Transverse colon (tissue), 4 donors: ENCODE measurements at regions not wholly inside any gene's neighbourhood (a gene's known extent, or its start where the extent isn't known, plus 50 kb on each side); places are given as distances from the start of the nearest gene placed in this dataset.

Source experiments
- DNase-seq: peaks from one replicate; pipeline ENCODE4 v3.0.0-alpha.2; 2019
- H3K27ac ChIP-seq, 4 donors: fragments of 200-600 bp; sonication (generic); 2 replicates each; pipeline ENCODE4 v1.5.1; 2016 to 2018; ENCODE audit warnings: inconsistent platforms in 4 of 4
- H3K27me3 ChIP-seq: fragments of 200-600 bp; sonication (generic); 2 replicates; pipeline ENCODE4 v1.5.1; 2017; ENCODE audit warnings: inconsistent platforms
- H3K36me3 ChIP-seq, 4 donors: fragments of 200-600 bp; sonication (generic); 2 replicates each; pipeline ENCODE4 v1.5.1; 2017 to 2019; ENCODE audit warnings: inconsistent platforms in 4 of 4
- H3K4me1 ChIP-seq, 4 donors: fragments of 200-600 bp; sonication (generic); 2 replicates each; pipeline ENCODE4 v1.5.1; 2017 to 2020; ENCODE audit warnings: inconsistent platforms in 4 of 4
- H3K4me3 ChIP-seq, 4 donors: fragments of 200-600 bp; sonication (generic); 1 replicate in 1 of 4; 2 replicates in 3 of 4; pipeline versions ENCODE4 v1.5.1 to v1.6.1; 2017 to 2019; ENCODE audit warnings: inconsistent platforms in 4 of 4
- H3K9me3 ChIP-seq, 2 donors: fragments of 200-600 bp; sonication (generic); 2 replicates each; pipeline ENCODE4 v1.5.1; 2017 to 2019; ENCODE audit warnings: inconsistent platforms in 2 of 2
- CTCF ChIP-seq, 5 experiments: fragments of 200-600 bp in 3 of 5; fragments of 450-650 bp in 2 of 5; sonication (generic) in 3 of 5; IDR thresholded peaks; 1 replicate in 2 of 5; 2 replicates in 3 of 5; pipeline ENCODE4 v1.5.1; 2016 to 2017; ENCODE audit warnings: antibody characterized with exemption in 5 of 5, inconsistent platforms in 3 of 5, mild to moderate bottlenecking in 2 of 5, moderate library complexity in 1 of 5
- EP300 ChIP-seq: sonication (generic); formaldehyde crosslinking; IDR thresholded peaks from one replicate; pipeline ENCODE4 v1.6.1; 2017; ENCODE audit warnings: antibody characterized with exemption, low read depth
- POLR2A ChIP-seq: fragments of 450-650 bp; IDR thresholded peaks from one replicate; pipeline ENCODE4 v1.6.1; 2016; ENCODE audit warnings: antibody characterized with exemption, mild to moderate bottlenecking, moderate library complexity
- POLR2AphosphoS5 ChIP-seq, 3 donors: sonication (generic); formaldehyde crosslinking; IDR thresholded peaks; one replicate each; pipeline ENCODE4 v1.6.1; 2016; ENCODE audit warnings: antibody characterized with exemption in 3 of 3
- WGBS, 2 donors: methylation state at CpG; one replicate each; pipeline ENCODE4 v1.1.5; 2018; ENCODE audit warnings: low coverage in 1 of 2; 5-methylcytosine and 5-hydroxymethylcytosine counted together
- in situ Hi-C, 4 donors: fragments of 200-750 bp; cut with MboI; loops; one replicate each; pipeline versions ENCODE4 v1.15.0 to v1.15.1; 2017; ENCODE audit warnings: low sequenced_read_pairs in 3 of 4, low pct_ligation_motif_present in 1 of 4, low pct_unique_long_range_greater_than_20kb in 1 of 4
- intact Hi-C: fragments of 100-400 bp; cut with DNase I; formaldehyde crosslinking; loops from one replicate; pipeline ENCODE4 v1.15.1; 2023; ENCODE audit warnings: low total_unique reads

GRCh38 chr12:125579916-125580315, 514.7 kb downstream of the AACS start:
- no peak for DNase-seq
- TF ChIP-seq POLR2A = no peak
- TF ChIP-seq POLR2AphosphoS5 (IDR thresholded peaks at IDR 0.05) = no peak
- no peak for TF ChIP-seq CTCF (IDR thresholded peaks at IDR 0.05)
- TF ChIP-seq EP300 = no peak
- peaks cover 5 to 7% of the 10 kb centered on the region in 2 donors for H3K9me3 ChIP-seq
- no peaks in the 10 kb centered on the region for H3K27me3 ChIP-seq
- H3K36me3 ChIP-seq = no peaks in the 10 kb centered on the region
- intact Hi-C loops (no loop called here), in situ Hi-C loops (no loop called here)
- no peak overlapping the region for H3K4me3 ChIP-seq
- no peak overlapping the region for H3K27ac ChIP-seq
- H3K4me1 ChIP-seq = no peaks in the 10 kb centered on the region

- TF ChIP-seq CTCF (IDR thresholded peaks at IDR 0.05) = no peak
- TF ChIP-seq POLR2AphosphoS5 (IDR thresholded peaks at IDR 0.05) = no peak
- TF ChIP-seq EP300 = no peak
- no peak for TF ChIP-seq POLR2A
- in situ Hi-C loops = no loop called here
- DNase-seq = no peak
- Histone ChIP-seq H3K36me3 (no peaks in the 10 kb centered on the region), H3K27me3 (no peaks in the 10 kb centered on the region), H3K9me3 (peaks cover 0 to 7% of the 10 kb centered on the region in 2 donors), H3K4me3 (no peak overlapping the region), H3K4me1 (no peaks in the 10 kb centered on the region), H3K27ac (no peak overlapping the region)
- 73 to 78% methylated on average over 2 to 3 of the region's 3 CpGs for WGBS, 2 donors
- intact Hi-C loops = no loop called here
Observed at GRCh38 chr12:125583071-125583470, 517.8 kb downstream of the AACS start.

- H3K27me3 ChIP-seq = no peaks in the 10 kb centered on the region
- no peaks in the 10 kb centered on the region for H3K9me3 ChIP-seq
- intact Hi-C loops = no loop called here
- H3K27ac ChIP-seq = no peak overlapping the region
- H3K4me1 ChIP-seq = no peaks in the 10 kb centered on the region
- no peak overlapping the region for H3K4me3 ChIP-seq
- DNase-seq = no peak
- TF ChIP-seq POLR2A (no peak), EP300 (no peak), POLR2AphosphoS5 (IDR thresholded peaks at IDR 0.05) (no peak), CTCF (IDR thresholded peaks at IDR 0.05) (no peak)
- no peaks in the 10 kb centered on the region for H3K36me3 ChIP-seq
- WGBS, 2 donors = 60 to 76% methylated on average over 6 of the region's 6 CpGs
- in situ Hi-C loops = no loop called here
Observed at GRCh38 chr12:125586441-125586840, 521.2 kb downstream of the AACS start.

- Histone ChIP-seq H3K27ac (no peak overlapping the region), H3K27me3 (no peaks in the 10 kb centered on the region), H3K9me3 (no peaks in the 10 kb centered on the region), H3K4me1 (no peaks in the 10 kb centered on the region), H3K4me3 (no peak overlapping the region), H3K36me3 (no peaks in the 10 kb centered on the region)
- no peak for DNase-seq
- intact Hi-C loops = no loop called here
- in situ Hi-C loops = no loop called here
- TF ChIP-seq EP300 (no peak), POLR2AphosphoS5 (IDR thresholded peaks at IDR 0.05) (no peak), CTCF (IDR thresholded peaks at IDR 0.05) (no peak), POLR2A (no peak)
- 90% methylated on average over 1 of the region's 1 CpG; no CpG with 5 or more reads in 1 of the 2 donors for WGBS, 2 donors
Observed at GRCh38 chr12:125593269-125593668, 528.0 kb downstream of the AACS start.
